ENCODE measurements at regions not wholly inside any gene's neighbourhood (a gene's known extent, or its start where the extent isn't known, plus 50 kb on each side); places are given as distances from the start of the nearest gene placed in this dataset.
"Not testable (repeated sequence)": the region's sequence is repeated elsewhere in the genome, so short reads cannot be mapped to it uniquely, and the experiment has no call there.

DNA sequence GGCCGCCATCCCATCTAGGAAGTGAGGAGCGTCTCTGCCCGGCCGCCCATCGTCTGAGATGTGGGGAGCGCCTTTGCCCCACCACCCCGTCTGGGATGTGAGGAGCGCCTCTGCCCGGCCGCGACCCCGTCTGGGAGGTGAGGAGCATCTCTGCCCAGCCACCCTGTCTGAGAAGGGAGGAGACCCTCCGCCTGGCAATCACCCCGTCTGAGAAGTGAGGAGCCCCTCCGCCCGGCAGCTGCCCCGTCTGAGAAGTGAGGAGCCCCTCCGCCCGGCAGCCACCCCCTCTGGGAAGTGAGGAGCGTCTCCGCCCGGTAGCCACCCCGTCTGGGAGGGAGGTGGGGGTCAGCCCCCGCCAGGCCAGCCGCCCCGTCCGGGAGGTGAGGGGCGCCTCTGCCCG, 194.2 kb upstream of the FBXL4 start:
- not testable (repeated sequence) for DNase-seq

GRCh38 chr6:99138445-99138844, 190.7 kb upstream of the FBXL4 start:
- DNase-seq, result no peak

- no peak for DNase-seq
Measured at GRCh38 chr6:99137314-99137713, 189.6 kb upstream of the FBXL4 start.

GRCh38 chr6:99136488-99136887, 188.7 kb upstream of the FBXL4 start:
- no peak for DNase-seq

DNA sequence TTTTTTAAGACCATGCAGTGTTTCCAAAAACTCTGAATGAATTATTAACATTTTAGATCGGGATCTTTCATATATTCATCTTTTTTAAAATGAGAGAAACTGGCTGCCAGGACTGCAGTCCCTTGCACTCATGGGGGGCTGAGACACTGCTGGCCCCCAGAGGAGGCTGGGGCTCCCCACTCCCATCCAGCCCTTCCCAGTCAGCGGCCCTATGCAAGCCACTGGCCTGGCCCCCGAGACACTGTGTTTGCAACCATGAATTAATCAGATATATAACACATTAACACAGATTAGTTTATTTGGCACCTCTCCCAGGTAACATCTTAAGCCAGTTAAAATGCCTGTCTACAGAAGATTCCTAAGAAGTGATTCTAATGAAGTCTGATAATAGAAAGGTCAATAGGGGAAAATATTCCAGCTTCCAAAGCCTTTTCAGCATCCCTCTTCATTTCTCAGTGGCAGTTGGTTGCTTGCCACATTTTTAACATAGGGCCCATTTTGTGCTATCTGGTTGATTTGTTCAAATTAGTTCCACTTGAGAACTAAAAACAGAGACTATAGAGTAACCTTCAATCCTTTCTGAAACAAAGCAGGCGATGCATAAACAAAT, 184.4 kb upstream of the FBXL4 start:
- no peak for DNase-seq

DNA sequence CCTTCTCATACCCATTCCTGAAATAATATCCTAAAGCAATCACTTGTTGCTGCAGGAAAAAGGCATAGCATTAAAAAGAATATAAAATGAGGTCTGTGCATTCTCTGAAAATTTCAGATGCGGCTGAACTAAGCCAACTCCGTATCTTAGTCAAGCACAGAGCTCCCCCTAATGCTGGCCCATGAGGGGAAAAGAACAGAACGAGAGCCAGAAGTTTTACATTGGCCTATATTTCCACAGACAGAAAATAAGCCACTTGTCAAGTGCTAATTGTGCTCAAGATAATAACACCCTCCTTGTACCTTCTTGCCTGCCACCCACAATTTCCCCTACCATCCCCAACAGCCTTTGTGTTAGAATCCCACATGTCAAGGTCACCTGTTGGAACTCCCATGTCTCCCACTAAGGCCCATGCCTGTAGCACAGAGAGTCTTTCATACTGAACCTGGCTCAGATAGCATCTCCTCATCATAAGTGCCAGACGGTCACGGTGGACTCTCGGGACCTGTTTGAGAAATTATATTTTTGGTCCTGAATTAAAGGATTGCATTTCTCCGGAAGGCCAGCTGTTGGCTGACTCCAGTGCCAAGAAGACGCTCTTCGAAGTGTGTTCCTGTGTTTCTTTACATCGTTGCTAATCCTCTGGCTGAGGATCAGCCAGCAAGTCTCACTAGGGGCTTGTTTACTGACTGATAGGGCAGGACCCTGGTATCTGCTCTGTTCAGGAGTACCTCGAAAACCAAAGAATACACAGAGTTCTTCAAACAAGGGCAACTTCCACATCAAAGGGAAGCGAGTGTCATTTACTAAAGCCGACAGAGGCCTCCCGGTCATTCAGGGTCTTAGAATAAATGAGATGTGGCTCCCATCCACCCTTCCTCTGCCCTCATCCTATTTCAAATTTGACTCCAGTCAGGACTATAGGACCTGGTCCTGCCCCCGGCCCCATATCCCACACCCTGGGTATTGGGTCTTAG, 183.4 kb upstream of the FBXL4 start:
- DNase-seq, result peak in 1 of 3 donors; percentile 28

GRCh38 chr6:99129835-99130234, 182.1 kb upstream of the FBXL4 start:
- DNase-seq, result no peak

DNA sequence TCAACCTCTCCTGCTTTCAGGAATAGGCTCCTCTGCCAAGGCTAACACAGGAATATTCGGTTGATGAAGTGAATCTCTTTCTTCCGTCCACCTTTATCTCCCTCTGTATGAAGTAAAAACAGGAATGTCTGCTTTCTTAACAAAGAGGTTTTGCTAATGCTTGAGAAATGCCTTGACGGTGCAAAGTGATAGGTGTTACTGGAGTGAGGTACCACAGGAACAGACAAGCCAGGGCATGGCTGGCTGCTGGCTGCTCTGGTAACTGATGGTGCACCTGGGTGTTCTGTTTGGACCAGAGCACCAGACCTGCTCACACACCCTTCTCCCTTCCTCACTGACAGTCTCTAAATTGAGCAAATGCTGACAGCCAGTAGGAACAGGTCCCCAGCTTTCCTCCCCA, 174.0 kb upstream of the FBXL4 start:
- DNase-seq, result no peak

GRCh38 chr6:99120641-99121040, 172.9 kb upstream of the FBXL4 start:
- DNase-seq, result no peak

GRCh38 chr6:99119109-99120031, 171.6 kb upstream of the FBXL4 start:
- peak; percentile 21 to 43 (median 27) for DNase-seq

DNA sequence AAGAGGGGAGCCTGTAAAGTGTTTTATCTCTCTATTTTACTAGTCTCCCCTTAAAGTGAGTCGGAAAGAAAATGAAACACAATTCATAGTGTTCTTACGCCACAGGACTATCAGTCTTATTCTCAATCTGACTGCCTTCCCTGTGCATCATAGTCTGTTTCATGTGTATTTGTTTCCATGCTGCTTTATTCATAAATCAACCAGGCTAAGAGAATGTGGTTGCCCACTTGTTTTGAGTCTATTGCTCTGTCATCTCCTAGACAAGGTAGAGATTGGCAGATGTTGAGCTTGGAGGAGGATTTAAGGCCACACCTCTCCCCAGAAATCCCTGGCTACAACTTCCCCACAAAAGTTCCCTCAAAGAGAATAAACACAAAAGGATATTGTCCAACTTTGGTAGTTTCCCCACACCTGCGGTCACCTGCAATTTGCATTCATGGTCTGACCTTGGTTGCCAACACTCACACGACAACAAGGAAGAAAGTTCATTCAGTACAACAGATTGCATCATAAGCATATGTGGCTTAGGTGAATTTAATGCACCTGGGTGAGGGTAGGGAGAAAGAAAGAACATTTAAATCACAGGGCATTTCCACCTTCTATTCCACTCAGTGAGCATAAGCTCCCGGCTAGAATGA, 167.1 kb upstream of the FBXL4 start:
- DNase-seq, result no peak

- no peak for DNase-seq
Measured at GRCh38 chr6:99111590-99111989, 163.8 kb upstream of the FBXL4 start.

DNA sequence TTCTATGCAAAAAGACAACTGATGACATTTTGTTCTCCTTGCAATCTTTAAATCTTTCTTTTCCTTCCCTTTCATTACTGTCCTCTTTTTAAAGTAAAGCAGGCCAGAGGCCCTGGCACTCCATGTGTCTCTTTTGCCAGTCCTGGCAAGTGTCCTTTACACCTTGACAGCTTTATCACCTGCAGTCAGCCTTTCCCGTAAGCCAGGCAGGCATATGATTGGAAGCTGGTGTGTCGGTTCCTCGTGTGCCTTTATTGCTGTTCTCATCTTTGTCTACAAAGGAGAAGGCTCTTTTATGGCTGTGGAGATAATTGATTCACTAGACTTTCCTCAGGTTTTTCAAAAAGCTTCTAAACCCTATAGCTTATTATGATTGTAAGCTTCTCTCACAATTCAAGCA, 162.3 kb upstream of the FBXL4 start:
- DNase-seq, result no peak

- DNase-seq, result no peak
Measured at GRCh38 chr6:99104218-99104617, 156.5 kb upstream of the FBXL4 start.

DNA sequence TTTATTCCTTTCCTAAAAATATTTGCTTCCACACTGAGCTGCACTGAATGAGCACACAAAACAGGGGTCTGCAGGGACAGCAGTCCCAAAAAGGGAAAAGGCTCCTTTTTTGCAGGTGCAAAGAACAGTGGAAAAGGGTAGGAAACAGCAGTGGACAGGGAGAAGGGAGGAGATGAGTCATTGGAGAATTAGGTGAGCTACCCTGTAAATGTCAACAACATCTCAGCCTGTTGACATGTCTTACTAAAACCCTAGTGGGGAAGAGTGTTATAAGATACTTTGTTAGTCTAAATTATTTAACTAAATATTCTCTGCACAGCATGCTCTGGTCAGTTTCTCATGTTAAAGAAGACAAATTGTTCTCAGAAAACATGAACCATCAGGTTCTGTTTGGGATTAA, 151.5 kb upstream of the FBXL4 start:
- DNase-seq, result no peak

DNA sequence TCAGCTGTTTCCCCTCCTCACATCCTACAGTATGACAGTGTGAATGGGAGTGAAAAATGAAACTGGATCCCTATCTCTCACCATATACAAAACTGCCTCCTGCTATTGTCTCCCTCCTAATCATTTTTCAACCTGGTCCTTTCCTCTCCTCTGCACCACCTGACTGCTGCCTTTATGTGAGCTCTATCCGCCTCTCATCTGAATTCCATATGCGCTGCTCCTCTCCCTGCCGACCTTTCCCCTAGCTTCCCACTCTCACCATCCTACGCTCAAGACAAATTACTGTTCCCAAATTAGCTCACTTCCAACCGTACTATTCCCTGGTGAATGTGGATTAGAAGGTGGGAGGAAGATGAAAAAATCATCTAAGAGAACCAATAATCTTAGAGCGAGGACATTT, 148.4 kb upstream of the FBXL4 start:
- no peak for DNase-seq

GRCh38 chr6:99093456-99094190, 145.9 kb upstream of the FBXL4 start:
- no peak for DNase-seq

DNA sequence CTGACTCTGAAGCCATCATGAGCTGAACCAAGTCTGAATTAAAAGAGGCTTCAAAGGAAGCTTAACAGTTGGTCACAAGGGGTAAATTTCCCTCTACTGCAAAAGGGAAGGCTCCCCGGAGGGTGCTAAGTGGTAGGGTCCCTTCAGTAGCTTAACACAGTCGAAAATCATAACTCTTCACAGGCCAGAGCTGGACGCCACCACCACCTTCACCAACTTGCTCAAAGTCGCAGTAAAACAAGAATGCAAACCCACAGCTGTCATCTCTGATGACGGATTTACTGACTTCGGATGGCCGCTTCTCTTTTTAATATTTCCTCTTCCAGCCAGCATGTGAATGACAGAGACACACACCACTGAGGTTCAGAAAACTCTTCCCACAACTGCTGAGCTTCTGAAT, 144.7 kb upstream of the FBXL4 start:
- DNase-seq, result no peak

DNA sequence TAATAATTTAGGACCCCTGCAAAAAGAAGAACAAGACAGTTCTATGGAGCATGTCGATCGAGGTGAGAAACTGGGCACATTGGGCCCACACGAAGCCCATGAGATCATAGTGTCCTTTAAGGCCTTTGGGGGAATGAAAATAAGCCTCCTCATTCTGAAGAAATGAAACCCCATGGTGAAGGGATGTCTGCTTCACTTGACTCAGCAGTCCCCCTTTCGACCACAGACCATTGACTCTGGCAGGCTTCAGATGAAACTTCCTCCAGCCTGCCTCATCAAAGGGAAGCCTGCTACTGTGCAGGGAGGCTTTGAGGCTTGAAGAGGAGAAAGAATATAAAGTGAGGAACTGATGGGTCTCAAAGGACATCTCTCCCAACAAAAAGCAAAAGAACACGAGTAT, 144.2 kb upstream of the FBXL4 start:
- no peak for DNase-seq

GRCh38 chr6:99080191-99080590, 132.4 kb upstream of the FBXL4 start:
- no peak for DNase-seq

- DNase-seq, result no peak
Measured at GRCh38 chr6:99079058-99079457, 131.3 kb upstream of the FBXL4 start.
